ENCODE measurements at regions not wholly inside any gene's neighbourhood (a gene's known extent, or its start where the extent isn't known, plus 50 kb on each side); places are given as distances from the start of the nearest gene placed in this dataset.
"Not testable (repeated sequence)": the region's sequence is repeated elsewhere in the genome, so short reads cannot be mapped to it uniquely, and the experiment has no call there.

DNA sequence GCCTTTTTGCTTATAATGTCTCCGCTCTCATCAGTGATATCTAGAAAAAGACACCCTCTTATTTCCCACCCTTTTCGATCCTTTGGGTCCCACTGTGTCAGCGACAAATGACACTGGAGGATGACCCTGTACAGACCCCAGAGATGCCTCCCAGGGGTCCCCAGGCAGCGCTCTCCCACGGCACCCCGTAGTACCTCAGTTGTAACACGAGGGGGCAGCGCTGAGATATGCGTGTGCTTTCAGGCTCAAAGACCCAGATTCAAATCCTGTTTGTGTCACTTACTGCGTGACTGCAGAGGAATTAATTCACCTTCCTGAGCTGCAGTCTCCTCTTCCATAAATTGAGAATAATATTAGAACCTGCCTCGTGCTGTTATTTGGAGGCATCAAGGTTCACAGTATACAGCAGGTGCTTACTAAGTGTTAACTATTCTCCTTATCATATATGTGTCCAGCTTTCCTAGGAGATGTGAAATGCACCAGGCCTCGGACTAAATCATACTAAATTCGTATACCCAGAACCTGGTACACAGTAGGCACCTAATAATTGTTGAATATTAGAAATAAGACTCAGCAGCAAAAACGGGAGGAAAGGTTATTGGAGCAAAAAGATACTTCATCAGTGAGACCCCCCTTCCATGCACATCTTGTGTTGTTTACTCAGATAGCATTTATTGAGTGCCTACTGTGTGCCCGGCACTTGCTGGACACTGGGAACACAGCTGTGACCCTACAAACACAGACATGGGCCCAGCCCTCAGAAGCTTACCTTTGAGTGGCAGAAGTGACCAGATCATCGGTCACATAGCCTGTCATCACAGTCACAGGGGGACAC is 99.9 kb downstream of the PHETA1 start:
- H3K4me3 ChIP-seq (ENCODE audit: low read depth, low read length): no peak overlapping the region
- DNase-seq (ENCODE audit: low read depth): no peak
- TF ChIP-seq, protein P1, sequence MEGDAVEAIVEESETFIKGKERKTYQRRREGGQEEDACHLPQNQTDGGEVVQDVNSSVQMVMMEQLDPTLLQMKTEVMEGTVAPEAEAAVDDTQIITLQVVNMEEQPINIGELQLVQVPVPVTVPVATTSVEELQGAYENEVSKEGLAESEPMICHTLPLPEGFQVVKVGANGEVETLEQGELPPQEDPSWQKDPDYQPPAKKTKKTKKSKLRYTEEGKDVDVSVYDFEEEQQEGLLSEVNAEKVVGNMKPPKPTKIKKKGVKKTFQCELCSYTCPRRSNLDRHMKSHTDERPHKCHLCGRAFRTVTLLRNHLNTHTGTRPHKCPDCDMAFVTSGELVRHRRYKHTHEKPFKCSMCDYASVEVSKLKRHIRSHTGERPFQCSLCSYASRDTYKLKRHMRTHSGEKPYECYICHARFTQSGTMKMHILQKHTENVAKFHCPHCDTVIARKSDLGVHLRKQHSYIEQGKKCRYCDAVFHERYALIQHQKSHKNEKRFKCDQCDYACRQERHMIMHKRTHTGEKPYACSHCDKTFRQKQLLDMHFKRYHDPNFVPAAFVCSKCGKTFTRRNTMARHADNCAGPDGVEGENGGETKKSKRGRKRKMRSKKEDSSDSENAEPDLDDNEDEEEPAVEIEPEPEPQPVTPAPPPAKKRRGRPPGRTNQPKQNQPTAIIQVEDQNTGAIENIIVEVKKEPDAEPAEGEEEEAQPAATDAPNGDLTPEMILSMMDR (IDR thresholded peaks at IDR 0.05; ENCODE audit: control insufficient read depth, extremely low read depth, insufficient read depth): peak; percentile 35

DNA sequence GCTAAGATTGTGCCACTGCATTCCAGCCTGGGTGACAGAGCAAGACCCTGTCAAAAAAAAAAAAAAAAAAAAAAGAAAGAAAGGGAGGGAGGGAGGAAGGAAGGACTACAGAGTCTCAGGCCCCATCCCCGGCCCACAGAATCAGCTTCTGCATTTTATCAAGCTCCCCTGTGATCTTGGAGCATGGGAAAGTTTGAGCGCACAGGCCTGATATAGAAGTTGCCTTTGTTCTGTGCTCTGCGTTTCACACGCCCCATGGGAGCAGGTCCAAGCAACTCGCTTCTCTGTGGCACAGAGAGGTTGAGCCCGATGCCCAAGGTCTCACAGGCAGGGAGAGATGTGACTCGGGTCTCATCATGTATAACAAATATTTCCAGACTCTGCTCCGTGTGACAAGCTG is 101.8 kb downstream of the PHETA1 start:
- H3K4me3 ChIP-seq (ENCODE audit: low read depth, low read length): no peak overlapping the region
- no peak for DNase-seq (ENCODE audit: low read depth)
- TF ChIP-seq, protein P1 (IDR thresholded peaks at IDR 0.05; ENCODE audit: control insufficient read depth, extremely low read depth, insufficient read depth): no peak

DNA sequence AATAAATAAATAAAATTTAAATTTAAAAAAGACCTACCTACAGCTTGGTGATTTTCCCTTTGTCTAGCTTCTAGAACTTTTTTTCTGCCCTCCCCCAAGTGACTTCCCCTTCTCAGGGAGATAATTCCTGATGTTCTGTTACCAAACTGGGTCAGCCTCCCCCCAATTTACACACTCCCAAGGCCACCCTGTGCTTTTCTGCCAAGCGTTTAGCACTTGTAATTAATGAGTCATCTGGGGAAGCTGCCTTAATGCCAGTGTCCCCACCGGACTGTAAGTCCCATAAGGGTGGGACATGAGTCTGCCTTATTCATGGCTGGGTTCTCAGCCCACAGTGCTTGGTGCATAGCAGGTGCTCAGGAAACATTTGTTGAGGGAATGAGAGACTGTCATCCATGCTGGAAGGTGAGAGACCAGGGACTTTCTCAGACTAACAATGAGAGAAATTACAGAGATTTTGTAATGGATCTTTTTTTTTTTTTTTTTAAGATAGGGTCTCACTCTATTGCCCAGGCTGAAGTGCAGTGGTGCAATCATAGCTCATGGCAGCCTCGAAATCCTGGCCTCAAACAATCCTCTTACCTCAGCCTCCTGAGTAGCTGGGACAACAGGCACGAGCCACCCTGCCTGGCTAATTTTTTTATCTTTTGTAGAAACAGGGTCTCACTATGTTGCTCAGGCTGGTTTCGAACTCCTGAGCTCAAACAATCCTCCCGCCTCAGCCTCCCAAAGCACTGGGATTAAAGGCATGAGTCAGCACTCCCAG is 106.8 kb downstream of the PHETA1 start:
- H3K4me3 ChIP-seq (ENCODE audit: low read depth, low read length): no peak overlapping the region
- TF ChIP-seq, protein P1 (IDR thresholded peaks at IDR 0.05; ENCODE audit: control insufficient read depth, extremely low read depth, insufficient read depth): no peak
- DNase-seq (ENCODE audit: low read depth): no peak

DNA sequence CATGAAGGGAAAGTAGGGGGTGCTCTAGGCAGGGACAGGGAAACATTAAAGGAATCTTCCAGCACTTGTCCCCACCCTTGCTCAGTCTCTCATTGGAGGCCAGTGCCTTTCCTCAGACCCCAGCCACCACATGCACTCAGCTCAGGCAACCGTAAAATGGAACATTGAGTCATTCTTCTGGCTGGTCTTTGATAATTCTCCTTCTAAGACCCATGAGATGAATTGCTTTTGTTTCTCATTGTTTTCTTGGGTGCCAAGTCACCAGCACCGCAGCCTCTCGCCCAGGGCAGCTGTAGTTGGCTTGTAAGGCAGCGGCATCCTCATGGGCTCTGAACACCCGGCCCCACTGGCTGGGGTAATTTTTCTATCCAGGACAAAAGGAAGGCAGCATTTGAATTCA is 108.2 kb downstream of the PHETA1 start:
- TF ChIP-seq, protein P1 (IDR thresholded peaks at IDR 0.05; ENCODE audit: control insufficient read depth, extremely low read depth, insufficient read depth): no peak
- H3K4me3 ChIP-seq (ENCODE audit: low read depth, low read length): no peak overlapping the region
- DNase-seq (ENCODE audit: low read depth): no peak

DNA sequence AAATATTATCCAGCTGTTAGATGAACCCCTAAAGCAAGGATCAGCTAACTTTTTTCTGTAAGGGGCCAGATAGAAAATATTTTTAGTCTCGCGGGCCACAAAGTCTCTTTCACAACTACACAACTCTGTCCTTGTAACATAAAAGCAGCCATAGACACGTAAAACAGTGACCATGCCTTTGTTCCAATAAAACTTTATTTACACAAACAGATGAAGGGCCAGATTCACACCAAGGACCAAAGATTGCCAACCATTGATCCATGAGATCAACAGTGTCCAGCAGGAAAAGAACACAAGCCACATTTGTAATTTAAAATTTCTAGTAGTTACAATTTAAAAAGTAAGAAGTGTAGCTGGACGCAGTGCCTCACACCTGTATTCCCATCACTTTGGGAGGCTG is 109.7 kb downstream of the PHETA1 start:
- H3K4me3 ChIP-seq (ENCODE audit: low read depth, low read length): no peak overlapping the region
- DNase-seq (ENCODE audit: low read depth): no peak
- TF ChIP-seq, protein P1 (IDR thresholded peaks at IDR 0.05; ENCODE audit: control insufficient read depth, extremely low read depth, insufficient read depth): no peak

DNA sequence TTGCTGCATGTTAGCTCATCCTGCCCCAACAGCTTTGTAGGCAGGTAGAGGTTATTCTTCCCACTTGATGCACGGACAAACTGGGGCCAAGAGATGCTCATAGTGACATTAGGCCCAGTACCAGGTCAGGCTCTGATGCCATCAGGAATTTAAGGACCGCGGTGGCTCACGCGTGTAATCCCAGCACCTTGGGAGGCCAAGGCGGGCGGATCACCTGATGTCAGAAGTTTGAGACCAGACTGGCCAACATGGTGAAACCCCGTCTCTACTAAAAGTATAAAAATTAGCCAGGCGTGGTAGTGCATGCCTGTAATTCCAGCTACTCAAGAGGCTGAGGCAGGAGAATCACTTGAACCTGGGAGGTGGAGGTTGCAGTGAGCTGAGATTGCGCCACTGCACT is 110.8 kb downstream of the PHETA1 start:
- DNase-seq (ENCODE audit: low read depth): not testable (repeated sequence)

DNA sequence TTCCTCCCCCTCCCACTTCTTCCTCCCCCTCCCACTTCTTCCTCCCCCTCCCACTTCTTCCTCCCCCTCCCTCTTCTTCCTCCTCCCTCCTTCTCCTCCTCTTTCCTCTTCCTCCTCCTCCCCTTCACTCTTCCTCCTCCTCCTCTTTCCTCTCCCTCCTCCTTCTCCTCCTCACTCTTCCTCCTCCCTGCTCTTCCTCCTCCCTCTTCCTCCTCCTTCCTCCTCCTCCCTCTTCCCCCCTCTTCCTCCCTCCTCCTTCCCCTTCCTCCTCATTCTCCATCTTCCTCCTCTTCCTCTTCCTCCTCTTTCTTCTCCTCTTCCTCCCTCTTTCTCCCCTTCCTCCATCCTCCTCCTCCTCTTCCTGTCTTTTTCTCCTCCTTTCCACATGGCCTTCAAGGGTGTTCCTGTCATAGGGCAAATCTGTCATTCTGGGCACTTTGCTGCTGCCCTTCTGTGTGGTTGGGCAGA is 111.4 kb downstream of the PHETA1 start:
- TF ChIP-seq, protein P1 (IDR thresholded peaks at IDR 0.05; ENCODE audit: control insufficient read depth, extremely low read depth, insufficient read depth): no peak
- DNase-seq (ENCODE audit: low read depth): no peak
- H3K4me3 ChIP-seq (ENCODE audit: low read depth, low read length): no peak overlapping the region

More for the DNA sequence above, 110.8 kb downstream of the PHETA1 start:
- H3K4me3 ChIP-seq (ENCODE audit: low read depth, low read length): not testable (repeated sequence)
